Activated CD8-positive, alpha-beta T cell treated with anti-CD3 and anti-CD28 coated beads for 36 hours (primary cell): ENCODE measurements at regions not wholly inside any gene's neighbourhood (a gene's known extent, or its start where the extent isn't known, plus 50 kb on each side); places are given as distances from the start of the nearest gene placed in this dataset.

ENCODE experiments used
- ATAC-seq: fragments of 200-7000 bp; cut with Tn5 transposase; one replicate; pipeline ENCODE4 v1.10.0; 2021; ENCODE audit warnings: mild to moderate bottlenecking, moderate library complexity
- CTCF ChIA-PET: fragments of 350-600 bp; sonication (Branson Sonifier 250); formaldehyde crosslinking; loops from one replicate; lab custom pipeline; 2021; ENCODE audit warnings: antibody characterized with exemption; lab: Charles Lee
- POLR2A ChIA-PET: fragments of 350-600 bp; sonication (Branson Sonifier 250); formaldehyde crosslinking; loops from one replicate; lab custom pipeline; 2021; ENCODE audit warnings: antibody characterized with exemption; lab: Charles Lee
- DNase-seq: peaks from one replicate; pipeline ENCODE4 v3.0.0-alpha.2; 2020
- H3K27ac Mint-ChIP-seq: one replicate; pipeline ENCODE4 v1.8.0; 2021; ENCODE audit warnings: mild to moderate bottlenecking, mixed read lengths
- H3K27me3 Mint-ChIP-seq: one replicate; pipeline ENCODE4 v1.8.0; 2021; ENCODE audit warnings: mixed read lengths
- H3K36me3 Mint-ChIP-seq: one replicate; pipeline ENCODE4 v1.8.0; 2021; ENCODE audit warnings: low read depth, mixed read lengths
- H3K4me1 Mint-ChIP-seq: one replicate; pipeline ENCODE4 v1.8.0; 2021; ENCODE audit warnings: low read depth, mixed read lengths
- H3K4me3 Mint-ChIP-seq: one replicate; pipeline ENCODE4 v1.8.0; 2021; ENCODE audit warnings: mild to moderate bottlenecking, moderate library complexity, mixed read lengths
- H3K9me3 Mint-ChIP-seq: one replicate; pipeline ENCODE4 v1.8.0; 2021; ENCODE audit warnings: mixed read lengths
- CTCF ChIP-seq: fragments of 200-600 bp; IDR thresholded peaks from one replicate; pipeline ENCODE4 v1.8.0; 2022; ENCODE audit warnings: antibody characterized with exemption, mild to moderate bottlenecking
- intact Hi-C: fragments of 100-400 bp; cut with micrococcal nuclease; formaldehyde crosslinking; loops from one replicate; pipeline ENCODE4 v1.10.0; 2022

- ChIA-PET CTCF (no interaction called here), POLR2A (no interaction called here)
- Mint-ChIP-seq H3K27me3 (no peaks in the 10 kb centered on the region), H3K36me3 (no peaks in the 10 kb centered on the region), H3K4me1 (no peaks in the 10 kb centered on the region), H3K4me3 (no peak overlapping the region), H3K9me3 (no peaks in the 10 kb centered on the region), H3K27ac (no peak overlapping the region)
- ATAC-seq (no peak), DNase-seq (no peak)
- intact Hi-C loops: no loop called here
- no peak for TF ChIP-seq CTCF
These were observed 679.0 kb upstream of the RAB6C start for GRCh38 chr2:129300456-129300855.

- no peak overlapping the region for H3K4me3 Mint-ChIP-seq
- no peak overlapping the region for H3K27ac Mint-ChIP-seq
- no peaks in the 10 kb centered on the region for H3K4me1 Mint-ChIP-seq
- intact Hi-C loops: no loop called here
- no peak for TF ChIP-seq CTCF
- ChIA-PET CTCF (no interaction called here), POLR2A (no interaction called here)
- no peaks in the 10 kb centered on the region for H3K27me3 Mint-ChIP-seq
- no peaks in the 10 kb centered on the region for H3K9me3 Mint-ChIP-seq
- no peak for DNase-seq
- no peak for ATAC-seq
- no peaks in the 10 kb centered on the region for H3K36me3 Mint-ChIP-seq
These were observed 678.0 kb upstream of the RAB6C start for GRCh38 chr2:129301431-129301913.

- CTCF ChIA-PET: no interaction called here
- Mint-ChIP-seq H3K9me3 (no peaks in the 10 kb centered on the region), H3K4me3 (no peak overlapping the region), H3K27me3 (no peaks in the 10 kb centered on the region), H3K36me3 (no peaks in the 10 kb centered on the region), H3K27ac (no peak overlapping the region), H3K4me1 (no peaks in the 10 kb centered on the region)
- POLR2A ChIA-PET: no interaction called here
- ATAC-seq: no peak
- intact Hi-C loops: no loop called here
- no peak for TF ChIP-seq CTCF
- no peak for DNase-seq
These were observed 677.4 kb upstream of the RAB6C start for GRCh38 chr2:129302106-129302505.

GRCh38 chr2:129302561-129303183 lies 676.8 kb upstream of the RAB6C start:
- no peak for DNase-seq
- Mint-ChIP-seq H3K9me3 (no peaks in the 10 kb centered on the region), H3K36me3 (no peaks in the 10 kb centered on the region), H3K27me3 (no peaks in the 10 kb centered on the region), H3K27ac (no peak overlapping the region), H3K4me3 (no peak overlapping the region), H3K4me1 (no peaks in the 10 kb centered on the region)
- ChIA-PET POLR2A (no interaction called here), CTCF (no interaction called here)
- TF ChIP-seq CTCF: no peak
- intact Hi-C loops: no loop called here
- no peak for ATAC-seq

GRCh38 chr2:129314120-129314519 lies 665.3 kb upstream of the RAB6C start:
- ChIA-PET CTCF (no interaction called here), POLR2A (no interaction called here)
- Mint-ChIP-seq H3K27ac (no peak overlapping the region), H3K4me3 (no peak overlapping the region), H3K9me3 (no peaks in the 10 kb centered on the region), H3K4me1 (no peaks in the 10 kb centered on the region), H3K36me3 (no peaks in the 10 kb centered on the region), H3K27me3 (no peaks in the 10 kb centered on the region)
- intact Hi-C loops: no loop called here
- DNase-seq: no peak
- no peak for ATAC-seq
- TF ChIP-seq CTCF: no peak
